Hippocampal formation (tissue), 2 donors: ENCODE measurements at regions not wholly inside any gene's neighbourhood (a gene's known extent, or its start where the extent isn't known, plus 50 kb on each side); places are given as distances from the start of the nearest gene placed in this dataset.
"Not testable (repeated sequence)": the region's sequence is repeated elsewhere in the genome, so short reads cannot be mapped to it uniquely, and the experiment has no call there.

Source experiments
- DNase-seq, 2 donors: peaks; one replicate each; lab custom pipeline; 2025; lab: John Stamatoyannopoulos, UW

GRCh38 chr12:3367750-3368444 is 123.1 kb upstream of the PRMT8 start:
- no peak for DNase-seq

GRCh38 chr12:3371018-3371417 is 120.0 kb upstream of the PRMT8 start:
- no peak for DNase-seq

GRCh38 chr12:3375326-3375725 is 115.7 kb upstream of the PRMT8 start:
- DNase-seq, result no peak

GRCh38 chr12:3376779-3377455 is 114.1 kb upstream of the PRMT8 start:
- DNase-seq, result no peak

- no peak for DNase-seq
These were observed 112.3 kb upstream of the PRMT8 start for GRCh38 chr12:3378655-3379054.

- DNase-seq, result no peak
These were observed 111.9 kb upstream of the PRMT8 start for GRCh38 chr12:3379079-3379478.

GRCh38 chr12:3380200-3381043 is 110.6 kb upstream of the PRMT8 start:
- DNase-seq, result no peak

GRCh38 chr12:3381059-3382047 is 109.7 kb upstream of the PRMT8 start:
- no peak for DNase-seq

- no peak for DNase-seq
These were observed 101.0 kb upstream of the PRMT8 start for GRCh38 chr12:3389986-3390385.

- DNase-seq, result not testable (repeated sequence)
These were observed 93.4 kb upstream of the PRMT8 start for GRCh38 chr12:3397596-3397995.

- DNase-seq, result no peak
These were observed 92.7 kb upstream of the PRMT8 start for GRCh38 chr12:3398196-3398789.

GRCh38 chr12:3405821-3406220 is 85.2 kb upstream of the PRMT8 start:
- no peak for DNase-seq

- DNase-seq, result no peak
These were observed 83.3 kb upstream of the PRMT8 start for GRCh38 chr12:3407723-3408122.

GRCh38 chr12:3409662-3410061 is 81.3 kb upstream of the PRMT8 start:
- no peak for DNase-seq

- no peak for DNase-seq
These were observed 74.8 kb upstream of the PRMT8 start for GRCh38 chr12:3416159-3416558.

- DNase-seq, result no peak
These were observed 74.3 kb upstream of the PRMT8 start for GRCh38 chr12:3416670-3417069.

GRCh38 chr12:3417113-3417512 is 73.9 kb upstream of the PRMT8 start:
- DNase-seq, result no peak

GRCh38 chr12:3417937-3418462 is 73.0 kb upstream of the PRMT8 start:
- DNase-seq, result no peak

- no peak for DNase-seq
These were observed 72.2 kb upstream of the PRMT8 start for GRCh38 chr12:3418609-3419390.

- no peak for DNase-seq
These were observed 71.4 kb upstream of the PRMT8 start for GRCh38 chr12:3419558-3419957.
